HG02870 (cell line): ENCODE measurements at regions not wholly inside any gene's neighbourhood (a gene's known extent, or its start where the extent isn't known, plus 50 kb on each side); places are given as distances from the start of the nearest gene placed in this dataset.

ENCODE experiments used
- ATAC-seq: cut with Tn5 transposase; IDR thresholded peaks from one replicate; pipeline ENCODE4 v1.9.1; 2021; ENCODE audit warnings: mild to moderate bottlenecking, moderate library complexity; ENCODE audit not compliant: unreplicated experiment

DNA sequence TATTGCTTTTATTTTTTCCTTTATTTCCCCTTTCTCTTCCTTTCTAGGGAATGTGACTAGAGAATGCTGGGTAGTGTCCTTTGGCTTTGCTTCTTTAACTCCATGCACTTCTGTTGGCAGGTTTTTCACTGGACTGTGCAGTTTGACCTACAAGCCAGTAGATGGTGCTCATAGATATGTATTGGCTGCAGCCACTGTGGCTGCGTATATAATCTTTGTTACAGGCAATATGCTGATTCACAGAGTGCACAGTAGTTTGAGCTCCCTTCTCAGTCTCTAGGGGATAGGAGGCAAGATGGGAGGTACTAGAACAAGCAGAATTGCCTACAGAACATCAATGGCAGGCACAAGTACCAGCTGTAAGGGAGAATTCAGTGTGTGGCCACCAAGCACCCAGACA, 503.5 kb downstream of the LRFN5 start:
- peak; percentile 95 for ATAC-seq

DNA sequence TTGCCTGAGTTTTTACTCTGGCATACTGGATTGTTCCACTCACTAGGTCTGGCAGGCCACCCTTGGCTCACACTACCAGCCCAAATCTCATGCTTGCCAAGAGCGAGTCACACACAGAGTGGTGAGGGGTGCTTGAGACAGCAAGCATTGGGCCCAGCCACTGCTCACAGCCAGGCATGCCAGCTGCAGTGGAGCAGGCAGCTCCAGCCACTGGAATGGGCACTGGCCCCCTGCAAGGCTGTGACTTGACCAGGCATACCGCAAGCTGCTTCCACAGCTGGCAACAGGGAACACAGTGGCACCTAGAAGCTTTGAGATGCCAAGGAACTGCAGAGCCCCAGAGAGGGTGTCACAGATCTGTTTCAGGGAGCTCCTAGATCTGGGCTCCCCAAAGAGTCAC, 488.5 kb downstream of the LRFN5 start:
- no peak for ATAC-seq

GRCh38 chr14:42090122-42090521, 483.4 kb downstream of the LRFN5 start:
- no peak for ATAC-seq

- ATAC-seq = no peak
Measured at GRCh38 chr14:42079911-42080310, 473.2 kb downstream of the LRFN5 start.

GRCh38 chr14:42078345-42078744, 471.7 kb downstream of the LRFN5 start:
- ATAC-seq = no peak

- no peak for ATAC-seq
Measured at GRCh38 chr14:42070031-42070430, 463.4 kb downstream of the LRFN5 start.

DNA sequence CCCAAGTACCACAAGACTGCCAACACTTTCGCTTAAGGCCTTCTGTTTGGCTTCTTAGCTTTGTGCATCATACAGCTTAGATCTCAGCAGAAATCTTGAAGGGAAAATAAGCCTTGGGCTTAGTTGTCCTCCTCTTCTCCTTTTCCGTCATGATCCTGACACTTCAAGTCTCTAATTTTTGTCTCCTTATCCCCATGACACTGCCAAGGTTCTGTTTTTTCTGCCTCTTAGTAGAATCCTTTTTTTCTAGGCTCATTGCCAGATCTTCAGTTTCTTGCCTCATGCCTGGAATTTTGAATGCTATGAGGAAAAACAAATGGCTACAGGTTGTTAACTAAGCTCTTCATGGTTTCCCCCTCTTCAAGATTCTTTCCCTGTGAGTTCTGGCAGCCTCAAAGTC, 450.4 kb downstream of the LRFN5 start:
- no peak for ATAC-seq

- no peak for ATAC-seq
Measured at GRCh38 chr14:42047421-42048055, 440.9 kb downstream of the LRFN5 start.

GRCh38 chr14:42045383-42045782, 438.7 kb downstream of the LRFN5 start:
- no peak for ATAC-seq

GRCh38 chr14:42028607-42029006, 421.9 kb downstream of the LRFN5 start:
- no peak for ATAC-seq

DNA sequence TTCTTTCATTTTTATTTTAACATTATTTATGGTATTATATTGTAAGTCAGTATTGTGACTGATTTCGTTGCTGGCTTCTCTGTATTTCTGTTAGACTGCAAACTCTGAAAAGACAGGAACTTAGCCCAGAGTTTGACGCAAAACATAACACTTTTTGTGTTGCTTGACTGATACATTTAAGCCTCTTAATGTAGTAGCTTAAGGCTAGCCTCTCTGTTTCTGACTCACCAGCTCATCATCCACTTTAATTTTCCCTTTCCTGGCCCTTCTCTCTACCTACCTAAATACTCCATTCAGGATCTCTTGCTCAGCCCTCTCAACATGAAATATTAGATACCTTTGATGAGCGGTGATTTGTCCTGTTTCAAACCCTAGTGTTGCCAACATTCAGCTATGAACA, 420.6 kb downstream of the LRFN5 start:
- no peak for ATAC-seq

DNA sequence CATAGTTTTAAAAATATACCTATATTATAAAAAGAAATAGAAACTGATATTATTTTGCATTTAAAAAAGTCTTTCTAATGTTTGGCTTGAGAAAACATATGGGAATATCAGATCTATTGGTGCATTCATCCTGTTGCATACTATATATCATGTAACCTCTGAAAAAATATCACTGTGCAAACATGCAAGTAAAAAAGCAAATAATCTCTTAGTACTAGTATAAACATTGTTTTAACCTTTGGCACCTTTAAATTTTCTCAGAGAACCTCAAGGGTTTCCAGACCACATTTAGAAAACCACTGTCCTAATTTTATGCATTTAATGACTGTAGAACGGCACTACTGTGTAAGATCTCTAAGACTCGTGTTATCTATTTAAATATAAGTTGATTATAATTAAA, 416.8 kb downstream of the LRFN5 start:
- no peak for ATAC-seq

DNA sequence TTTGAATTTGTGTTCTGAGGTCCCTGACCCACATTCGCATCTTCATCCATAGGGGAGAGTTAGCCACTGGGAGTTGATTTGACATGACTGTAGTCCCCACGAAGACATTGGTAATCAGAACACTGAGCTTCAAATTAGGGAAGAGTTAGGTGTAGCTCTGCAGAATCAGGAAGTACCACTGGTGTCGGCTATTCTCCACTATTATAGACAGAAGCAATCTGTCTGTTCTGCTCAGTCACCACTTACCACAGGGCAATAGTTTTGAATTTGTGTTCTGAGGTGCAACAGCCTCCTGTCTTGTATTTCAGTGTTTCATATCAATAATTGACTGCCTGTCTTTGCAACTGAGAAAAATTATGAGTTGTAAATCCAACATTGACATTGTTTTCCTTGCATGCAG, 407.6 kb downstream of the LRFN5 start:
- ATAC-seq = no peak

DNA sequence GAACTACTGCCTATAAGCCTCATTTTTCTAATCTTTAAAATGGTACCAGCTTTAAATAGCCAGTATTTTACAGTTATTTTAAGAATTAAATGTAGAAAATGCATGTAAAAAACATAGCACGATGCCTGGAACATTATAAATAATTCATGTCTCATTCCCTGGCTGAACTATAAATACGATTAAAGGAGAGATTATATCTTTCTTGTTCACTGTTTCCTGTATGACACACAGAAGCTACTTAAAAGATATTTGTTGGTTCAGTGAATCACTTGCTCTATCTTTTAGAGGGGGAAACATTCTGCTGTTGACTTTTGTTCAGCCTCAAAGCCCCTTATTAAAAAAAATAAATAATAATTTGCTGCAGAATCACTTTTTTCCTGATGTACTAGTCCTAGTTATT, 406.9 kb downstream of the LRFN5 start:
- no peak for ATAC-seq

DNA sequence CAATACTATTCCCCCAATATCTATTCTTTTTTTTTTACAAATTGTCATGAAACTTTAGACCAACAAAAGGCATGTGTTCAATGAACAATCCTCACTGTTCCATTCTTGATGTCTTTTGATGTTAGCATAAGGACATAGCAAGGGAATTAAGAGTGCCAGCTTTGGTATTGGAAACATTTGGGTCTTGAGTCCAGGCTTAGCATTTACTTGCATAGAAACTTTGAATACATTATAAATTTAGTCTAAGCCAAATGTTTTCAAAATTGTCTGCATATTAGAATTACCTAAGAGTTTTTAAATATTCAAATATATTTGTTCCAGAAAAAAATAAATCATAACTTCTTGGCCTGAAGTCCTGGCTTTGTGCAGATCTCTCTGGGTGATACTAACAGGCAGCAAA, 406.5 kb downstream of the LRFN5 start:
- no peak for ATAC-seq

GRCh38 chr14:42011221-42011620, 404.5 kb downstream of the LRFN5 start:
- ATAC-seq = peak; percentile 44

DNA sequence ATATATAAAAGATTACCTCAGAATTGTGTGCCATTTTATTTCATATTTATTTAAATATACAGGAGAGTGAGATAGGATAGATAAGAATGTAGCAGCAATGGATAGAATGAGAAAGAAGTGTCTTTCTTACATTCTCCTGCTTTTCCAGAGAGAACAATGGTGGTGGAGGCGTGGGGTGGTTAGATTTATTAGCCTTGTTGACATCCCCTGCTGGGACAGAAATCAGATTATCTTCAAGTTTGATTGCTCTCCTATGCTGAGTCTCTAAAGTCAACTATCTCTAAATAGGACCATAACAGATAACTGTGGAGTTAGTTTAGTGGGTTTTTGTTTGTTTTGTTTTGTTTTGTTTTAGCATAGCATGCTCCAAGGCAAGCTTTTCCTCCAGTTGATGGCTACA, 397.6 kb downstream of the LRFN5 start:
- ATAC-seq = no peak

- ATAC-seq = no peak
Measured at GRCh38 chr14:42002141-42002540, 395.5 kb downstream of the LRFN5 start.

GRCh38 chr14:42001431-42001830, 394.8 kb downstream of the LRFN5 start:
- no peak for ATAC-seq

GRCh38 chr14:42000450-42000849, 393.8 kb downstream of the LRFN5 start:
- no peak for ATAC-seq

DNA sequence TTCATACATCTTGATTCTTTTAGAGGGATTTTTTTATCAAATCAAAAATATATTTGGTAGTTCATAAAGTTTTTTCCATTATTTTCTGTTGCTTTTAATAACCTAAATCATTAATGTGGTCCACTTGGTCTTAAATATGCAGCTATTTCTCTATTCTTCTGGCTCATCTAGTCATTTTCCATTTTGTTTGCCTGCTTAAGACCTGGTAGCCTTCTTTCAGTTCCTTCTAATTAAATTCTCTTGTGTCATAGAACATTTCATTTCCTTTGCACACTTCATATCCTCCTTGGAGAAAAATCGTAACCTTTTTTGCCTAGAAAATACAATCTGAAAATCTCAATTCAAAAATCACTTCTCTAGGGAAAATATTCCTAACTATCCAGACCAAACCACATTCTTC, 387.0 kb downstream of the LRFN5 start:
- no peak for ATAC-seq

- ATAC-seq = no peak
Measured at GRCh38 chr14:41986700-41987099, 380.0 kb downstream of the LRFN5 start.

DNA sequence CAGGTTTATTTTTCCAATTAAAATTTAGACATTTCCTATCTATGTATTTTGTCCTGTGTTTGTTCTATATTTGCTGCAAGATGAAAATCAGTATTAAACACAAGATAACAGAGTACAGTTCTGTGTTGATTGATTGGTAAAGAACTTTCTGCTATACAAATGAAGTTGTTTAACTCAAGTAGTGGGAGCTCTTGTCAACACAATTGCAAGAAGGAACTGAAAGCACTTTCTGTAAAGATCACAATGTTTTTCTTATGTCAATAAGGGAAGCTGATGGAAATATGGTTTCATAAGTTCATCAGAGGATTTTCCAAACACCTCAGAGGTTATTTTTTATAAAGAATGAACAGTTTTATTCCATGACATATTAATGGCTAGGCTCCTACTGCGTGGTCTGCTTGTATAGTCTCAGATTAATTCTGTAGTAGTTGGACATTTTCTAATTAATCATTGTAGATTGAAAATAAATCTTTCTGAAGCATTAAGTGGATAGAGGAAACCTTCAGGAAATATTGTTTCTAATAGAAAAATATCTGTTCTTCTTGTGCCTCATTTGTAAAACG, 379.5 kb downstream of the LRFN5 start:
- no peak for ATAC-seq
